ENCODE measurements at regions not wholly inside any gene's neighbourhood (a gene's known extent, or its start where the extent isn't known, plus 50 kb on each side); places are given as distances from the start of the nearest gene placed in this dataset.

- no peaks in the 10 kb centered on the region for H3K79me2 ChIP-seq (ENCODE audit: insufficient read depth, low read length)
- no peak overlapping the region for H3K27ac ChIP-seq (ENCODE audit: low read depth, low read length)
- DNase-seq (ENCODE audit: low read depth) = no peak
- no peak overlapping the region for H3K4me3 ChIP-seq (ENCODE audit: insufficient read depth, low read depth, low read length)
- Mint-ChIP-seq H3K27me3 (ENCODE audit: low read depth, unreplicated experiment) (no peaks in the 10 kb centered on the region), H3K36me3 (ENCODE audit: low read depth, unreplicated experiment) (no peaks in the 10 kb centered on the region), H3K4me3 (ENCODE audit: unreplicated experiment) (no peak overlapping the region), H3K4me1 (ENCODE audit: low read depth, unreplicated experiment) (peaks cover 26% of the 10 kb centered on the region), H3K9me3 (ENCODE audit: unreplicated experiment) (no peaks in the 10 kb centered on the region), H3K27ac (ENCODE audit: unreplicated experiment) (no peak overlapping the region)
- H3K9me3 ChIP-seq (ENCODE audit: insufficient read depth, low read depth, low read length) = no peaks in the 10 kb centered on the region
- H3K4me1 ChIP-seq (ENCODE audit: insufficient read depth, low read length) = peaks cover 6% of the 10 kb centered on the region
- H3K9ac ChIP-seq (ENCODE audit: low read length) = no peak overlapping the region
- H4K20me1 ChIP-seq (ENCODE audit: insufficient read depth, low read length) = no peaks in the 10 kb centered on the region
- TF ChIP-seq EZH2 (IDR thresholded peaks at IDR 0.05; ENCODE audit: insufficient read depth, low read length) = no peak
- no peak overlapping the region for H2AFZ ChIP-seq (ENCODE audit: low read depth, low read length)
- no peak for FAIRE-seq
- H3K36me3 ChIP-seq (ENCODE audit: insufficient read depth, low read length) = no peaks in the 10 kb centered on the region
- no peak overlapping the region for H3K4me2 ChIP-seq (ENCODE audit: low read length)
- H3K27me3 ChIP-seq (ENCODE audit: insufficient read depth, low read length) = no peaks in the 10 kb centered on the region
These were observed 835.9 kb downstream of the TUSC7 start for GRCh38 chr3:117545484-117545883.

- no peaks in the 10 kb centered on the region for H3K27me3 Mint-ChIP-seq (ENCODE audit: low read depth, unreplicated experiment)
- H3K4me3 Mint-ChIP-seq (ENCODE audit: unreplicated experiment) = peak overlapping the region; percentile 1
- no peaks in the 10 kb centered on the region for H3K27me3 ChIP-seq (ENCODE audit: insufficient read depth, low read length)
- H3K27ac Mint-ChIP-seq (ENCODE audit: unreplicated experiment) = peak overlapping the region; percentile 87
- peaks cover 28% of the 10 kb centered on the region for H3K4me1 Mint-ChIP-seq (ENCODE audit: low read depth, unreplicated experiment)
- H3K27ac ChIP-seq (ENCODE audit: low read depth, low read length) = no peak overlapping the region
- no peaks in the 10 kb centered on the region for H3K79me2 ChIP-seq (ENCODE audit: insufficient read depth, low read length)
- no peaks in the 10 kb centered on the region for H3K36me3 Mint-ChIP-seq (ENCODE audit: low read depth, unreplicated experiment)
- H3K9me3 ChIP-seq (ENCODE audit: insufficient read depth, low read depth, low read length) = no peaks in the 10 kb centered on the region
- H3K4me3 ChIP-seq (ENCODE audit: insufficient read depth, low read depth, low read length) = no peak overlapping the region
- peak overlapping the region; percentile 68 for H3K4me2 ChIP-seq (ENCODE audit: low read length)
- no peak for TF ChIP-seq EZH2 (IDR thresholded peaks at IDR 0.05; ENCODE audit: insufficient read depth, low read length)
- TF ChIP-seq CTCF (IDR thresholded peaks at IDR 0.05; ENCODE audit: insufficient read depth, low read depth, low read length) = no peak
- H2AFZ ChIP-seq (ENCODE audit: low read depth, low read length) = no peak overlapping the region
- H3K36me3 ChIP-seq (ENCODE audit: insufficient read depth, low read length) = no peaks in the 10 kb centered on the region
- no peaks in the 10 kb centered on the region for H4K20me1 ChIP-seq (ENCODE audit: insufficient read depth, low read length)
- no peak overlapping the region for H3K9ac ChIP-seq (ENCODE audit: low read length)
- H3K4me1 ChIP-seq (ENCODE audit: insufficient read depth, low read length) = peaks cover 6% of the 10 kb centered on the region
- FAIRE-seq = peak; percentile 79
- H3K9me3 Mint-ChIP-seq (ENCODE audit: unreplicated experiment) = no peaks in the 10 kb centered on the region
- peak; percentile 83 for DNase-seq (ENCODE audit: low read depth)
These were observed 838.5 kb downstream of the TUSC7 start for GRCh38 chr3:117547956-117548550.

- H3K4me3 ChIP-seq (ENCODE audit: insufficient read depth, low read depth, low read length) = no peak overlapping the region
- no peak for FAIRE-seq
- no peaks in the 10 kb centered on the region for H3K36me3 ChIP-seq (ENCODE audit: insufficient read depth, low read length)
- H3K36me3 Mint-ChIP-seq (ENCODE audit: low read depth, unreplicated experiment) = no peaks in the 10 kb centered on the region
- peak overlapping the region; percentile 68 for H3K4me2 ChIP-seq (ENCODE audit: low read length)
- H3K9me3 ChIP-seq (ENCODE audit: insufficient read depth, low read depth, low read length) = no peaks in the 10 kb centered on the region
- H3K27ac ChIP-seq (ENCODE audit: low read depth, low read length) = no peak overlapping the region
- no peak overlapping the region for H3K9ac ChIP-seq (ENCODE audit: low read length)
- no peak overlapping the region for H3K4me3 Mint-ChIP-seq (ENCODE audit: unreplicated experiment)
- no peaks in the 10 kb centered on the region for H4K20me1 ChIP-seq (ENCODE audit: insufficient read depth, low read length)
- peak overlapping the region; percentile 87 for H3K27ac Mint-ChIP-seq (ENCODE audit: unreplicated experiment)
- TF ChIP-seq EZH2 (IDR thresholded peaks at IDR 0.05; ENCODE audit: insufficient read depth, low read length) (no peak), CTCF (IDR thresholded peaks at IDR 0.05; ENCODE audit: insufficient read depth, low read depth, low read length) (no peak)
- H2AFZ ChIP-seq (ENCODE audit: low read depth, low read length) = no peak overlapping the region
- no peaks in the 10 kb centered on the region for H3K27me3 Mint-ChIP-seq (ENCODE audit: low read depth, unreplicated experiment)
- DNase-seq (ENCODE audit: low read depth) = no peak
- peaks cover 33% of the 10 kb centered on the region for H3K4me1 Mint-ChIP-seq (ENCODE audit: low read depth, unreplicated experiment)
- peaks cover 6% of the 10 kb centered on the region for H3K4me1 ChIP-seq (ENCODE audit: insufficient read depth, low read length)
- no peaks in the 10 kb centered on the region for H3K27me3 ChIP-seq (ENCODE audit: insufficient read depth, low read length)
- no peaks in the 10 kb centered on the region for H3K79me2 ChIP-seq (ENCODE audit: insufficient read depth, low read length)
- peaks cover 3% of the 10 kb centered on the region for H3K9me3 Mint-ChIP-seq (ENCODE audit: unreplicated experiment)
These were observed 839.0 kb downstream of the TUSC7 start for GRCh38 chr3:117548600-117548999.

All from astrocyte (in vitro differentiated cells and primary cell).